ENCODE measurements at regions not wholly inside any gene's neighbourhood (a gene's known extent, or its start where the extent isn't known, plus 50 kb on each side); places are given as distances from the start of the nearest gene placed in this dataset.
A peak's percentile ranks its signal among the peaks of the same experiment; 100 is the strongest.

DNA sequence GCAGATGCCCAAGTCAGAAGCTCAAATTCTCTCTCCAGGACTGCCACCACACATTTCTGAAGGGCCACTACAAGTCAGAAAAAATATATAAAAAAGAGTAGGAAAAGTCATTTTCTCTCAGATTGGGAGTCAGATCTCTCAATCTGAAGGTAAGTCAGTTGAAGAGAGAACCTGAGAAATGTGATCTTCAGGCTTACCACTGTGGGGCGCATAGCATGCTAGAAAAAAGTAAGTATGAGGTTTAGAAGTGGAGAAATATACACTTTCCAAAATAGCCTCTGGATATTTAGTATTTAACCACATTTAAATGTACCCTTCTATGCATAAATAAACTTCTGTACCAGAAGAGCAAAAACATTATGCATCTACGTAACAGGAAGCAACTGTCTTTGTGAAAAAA, 800.7 kb upstream of the CTNND2 start:
- TF ChIP-seq, protein P1, sequence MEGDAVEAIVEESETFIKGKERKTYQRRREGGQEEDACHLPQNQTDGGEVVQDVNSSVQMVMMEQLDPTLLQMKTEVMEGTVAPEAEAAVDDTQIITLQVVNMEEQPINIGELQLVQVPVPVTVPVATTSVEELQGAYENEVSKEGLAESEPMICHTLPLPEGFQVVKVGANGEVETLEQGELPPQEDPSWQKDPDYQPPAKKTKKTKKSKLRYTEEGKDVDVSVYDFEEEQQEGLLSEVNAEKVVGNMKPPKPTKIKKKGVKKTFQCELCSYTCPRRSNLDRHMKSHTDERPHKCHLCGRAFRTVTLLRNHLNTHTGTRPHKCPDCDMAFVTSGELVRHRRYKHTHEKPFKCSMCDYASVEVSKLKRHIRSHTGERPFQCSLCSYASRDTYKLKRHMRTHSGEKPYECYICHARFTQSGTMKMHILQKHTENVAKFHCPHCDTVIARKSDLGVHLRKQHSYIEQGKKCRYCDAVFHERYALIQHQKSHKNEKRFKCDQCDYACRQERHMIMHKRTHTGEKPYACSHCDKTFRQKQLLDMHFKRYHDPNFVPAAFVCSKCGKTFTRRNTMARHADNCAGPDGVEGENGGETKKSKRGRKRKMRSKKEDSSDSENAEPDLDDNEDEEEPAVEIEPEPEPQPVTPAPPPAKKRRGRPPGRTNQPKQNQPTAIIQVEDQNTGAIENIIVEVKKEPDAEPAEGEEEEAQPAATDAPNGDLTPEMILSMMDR (IDR thresholded peaks at IDR 0.05) = peak; percentile 43
- TF ChIP-seq EZH2phosphoT487 (IDR thresholded peaks at IDR 0.05) (no peak), EZH2 (IDR thresholded peaks at IDR 0.05) (no peak)
